Fibroblast of peridontal ligament (primary cell): ENCODE measurements at regions not wholly inside any gene's neighbourhood (a gene's known extent, or its start where the extent isn't known, plus 50 kb on each side); places are given as distances from the start of the nearest gene placed in this dataset.
"Not testable (repeated sequence)": the region's sequence is repeated elsewhere in the genome, so short reads cannot be mapped to it uniquely, and the experiment has no call there.

Experiments used
- DNase-seq: peaks from one replicate; pipeline ENCODE4 v3.0.0-alpha.2; 2010; ENCODE audit errors: extremely low read depth

- no peak for DNase-seq
Observed at GRCh38 chr5:133881576-133882388, 86.6 kb downstream of the C5orf15 start.

- DNase-seq = no peak
Observed at GRCh38 chr5:133878236-133878555, 90.2 kb downstream of the C5orf15 start.

GRCh38 chr5:133877351-133878235 is 90.8 kb downstream of the C5orf15 start:
- DNase-seq = no peak

GRCh38 chr5:133876266-133876665 is 92.2 kb downstream of the C5orf15 start:
- no peak for DNase-seq

GRCh38 chr5:133875179-133875578 is 93.2 kb downstream of the C5orf15 start:
- no peak for DNase-seq

- DNase-seq = no peak
Observed at GRCh38 chr5:133873449-133873848, 95.0 kb downstream of the C5orf15 start.

GRCh38 chr5:133870661-133871060 is 97.8 kb downstream of the C5orf15 start:
- DNase-seq = peak; percentile 62

- DNase-seq = no peak
Observed at GRCh38 chr5:133869519-133870335, 98.7 kb downstream of the C5orf15 start.

GRCh38 chr5:133868946-133869518 is 99.4 kb downstream of the C5orf15 start:
- DNase-seq = peak; percentile 75

- DNase-seq = no peak
Observed at GRCh38 chr5:133867851-133868545, 100.4 kb downstream of the C5orf15 start.

GRCh38 chr5:133867341-133867740 is 101.1 kb downstream of the C5orf15 start:
- DNase-seq = no peak

- no peak for DNase-seq
Observed at GRCh38 chr5:133866903-133867245, 101.6 kb downstream of the C5orf15 start.

GRCh38 chr5:133866160-133866902 is 102.1 kb downstream of the C5orf15 start:
- DNase-seq = no peak

- DNase-seq = no peak
Observed at GRCh38 chr5:133865113-133865512, 103.3 kb downstream of the C5orf15 start.

GRCh38 chr5:133864711-133865110 is 103.7 kb downstream of the C5orf15 start:
- DNase-seq = no peak

- no peak for DNase-seq
Observed at GRCh38 chr5:133863857-133864585, 104.4 kb downstream of the C5orf15 start.

- no peak for DNase-seq
Observed at GRCh38 chr5:133861161-133861737, 107.2 kb downstream of the C5orf15 start.

- no peak for DNase-seq
Observed at GRCh38 chr5:133859073-133859472, 109.4 kb downstream of the C5orf15 start.

GRCh38 chr5:133857595-133858313 is 110.7 kb downstream of the C5orf15 start:
- DNase-seq = not testable (repeated sequence)
